HEK293 (cell line): ENCODE measurements at regions not wholly inside any gene's neighbourhood (a gene's known extent, or its start where the extent isn't known, plus 50 kb on each side); places are given as distances from the start of the nearest gene placed in this dataset.

Experiments
- ATF2 ChIP-seq: fragments of 450-650 bp; formaldehyde crosslinking; IDR thresholded peaks from 2 replicates; pipeline ENCODE4 v1.5.1; 2016; ENCODE audit warnings: missing biosample characterization, missing genetic modification characterization, low read depth
- GLIS1 ChIP-seq: fragments of 450-650 bp; formaldehyde crosslinking; IDR thresholded peaks from 2 replicates; pipeline ENCODE4 v1.5.1; 2016; ENCODE audit warnings: missing biosample characterization, missing genetic modification characterization
- INSM2 ChIP-seq: fragments of 450-650 bp; formaldehyde crosslinking; IDR thresholded peaks from 2 replicates; pipeline ENCODE4 v1.5.1; 2016; ENCODE audit warnings: missing biosample characterization, missing genetic modification characterization
- KLF1 ChIP-seq: fragments of 450-650 bp; formaldehyde crosslinking; IDR thresholded peaks from 2 replicates; pipeline ENCODE4 v1.5.1; 2016; ENCODE audit warnings: missing biosample characterization, missing genetic modification characterization
- REST ChIP-seq: fragments of 450-650 bp; formaldehyde crosslinking; IDR thresholded peaks from 2 replicates; pipeline ENCODE4 v1.5.1; 2016; ENCODE audit warnings: missing biosample characterization, missing genetic modification characterization
- SP2 ChIP-seq: fragments of 450-650 bp; formaldehyde crosslinking; IDR thresholded peaks from 2 replicates; pipeline ENCODE4 v1.5.1; 2016; ENCODE audit warnings: missing biosample characterization, missing genetic modification characterization
- ZNF24 ChIP-seq: fragments of 450-650 bp; formaldehyde crosslinking; IDR thresholded peaks from 2 replicates; pipeline ENCODE4 v1.5.1; 2016; ENCODE audit warnings: missing biosample characterization, missing genetic modification characterization
- ZNF423 ChIP-seq: fragments of 450-650 bp; formaldehyde crosslinking; IDR thresholded peaks from 2 replicates; pipeline ENCODE4 v1.5.1; 2016; ENCODE audit warnings: missing biosample characterization, missing genetic modification characterization
- ZNF792 ChIP-seq: fragments of 450-650 bp; formaldehyde crosslinking; IDR thresholded peaks from 2 replicates; pipeline ENCODE4 v1.5.1; 2016; ENCODE audit warnings: missing biosample characterization, missing genetic modification characterization
- ZXDB ChIP-seq: fragments of 450-650 bp; formaldehyde crosslinking; IDR thresholded peaks from 2 replicates; pipeline ENCODE4 v1.5.1; 2016; ENCODE audit warnings: missing biosample characterization, missing genetic modification characterization
- TF ChIP-seq, protein P1 (sequence below): fragments of 450-650 bp; formaldehyde crosslinking; IDR thresholded peaks from 2 replicates; pipeline ENCODE4 v1.5.1; 2016; ENCODE audit warnings: missing biosample characterization, missing genetic modification characterization
- TF ChIP-seq, protein P2 (sequence below): fragments of 450-650 bp; formaldehyde crosslinking; IDR thresholded peaks from 2 replicates; pipeline ENCODE4 v1.5.1; 2016; ENCODE audit warnings: missing biosample characterization, missing genetic modification characterization
- TF ChIP-seq, protein P3 (sequence below): fragments of 450-650 bp; IDR thresholded peaks from 2 replicates; pipeline ENCODE4 v1.5.1; 2018; ENCODE audit warnings: missing biosample characterization, missing genetic modification characterization

GRCh38 chrX:49748211-49748956, 52.6 kb upstream of the PAGE1 start:
- TF ChIP-seq GLIS1 (tag by site-specific recombination) = no peak
- TF ChIP-seq, protein P1, sequence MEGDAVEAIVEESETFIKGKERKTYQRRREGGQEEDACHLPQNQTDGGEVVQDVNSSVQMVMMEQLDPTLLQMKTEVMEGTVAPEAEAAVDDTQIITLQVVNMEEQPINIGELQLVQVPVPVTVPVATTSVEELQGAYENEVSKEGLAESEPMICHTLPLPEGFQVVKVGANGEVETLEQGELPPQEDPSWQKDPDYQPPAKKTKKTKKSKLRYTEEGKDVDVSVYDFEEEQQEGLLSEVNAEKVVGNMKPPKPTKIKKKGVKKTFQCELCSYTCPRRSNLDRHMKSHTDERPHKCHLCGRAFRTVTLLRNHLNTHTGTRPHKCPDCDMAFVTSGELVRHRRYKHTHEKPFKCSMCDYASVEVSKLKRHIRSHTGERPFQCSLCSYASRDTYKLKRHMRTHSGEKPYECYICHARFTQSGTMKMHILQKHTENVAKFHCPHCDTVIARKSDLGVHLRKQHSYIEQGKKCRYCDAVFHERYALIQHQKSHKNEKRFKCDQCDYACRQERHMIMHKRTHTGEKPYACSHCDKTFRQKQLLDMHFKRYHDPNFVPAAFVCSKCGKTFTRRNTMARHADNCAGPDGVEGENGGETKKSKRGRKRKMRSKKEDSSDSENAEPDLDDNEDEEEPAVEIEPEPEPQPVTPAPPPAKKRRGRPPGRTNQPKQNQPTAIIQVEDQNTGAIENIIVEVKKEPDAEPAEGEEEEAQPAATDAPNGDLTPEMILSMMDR (tag by site-specific recombination) = no peak
- no peak for TF ChIP-seq ZNF792 (tag by site-specific recombination)
- TF ChIP-seq ZNF24 = no peak
- no peak for TF ChIP-seq INSM2 (tag by site-specific recombination)
- no peak for TF ChIP-seq ATF2 (tag by site-specific recombination)
- TF ChIP-seq REST = no peak
- TF ChIP-seq KLF1 = no peak
- TF ChIP-seq, protein P2, sequence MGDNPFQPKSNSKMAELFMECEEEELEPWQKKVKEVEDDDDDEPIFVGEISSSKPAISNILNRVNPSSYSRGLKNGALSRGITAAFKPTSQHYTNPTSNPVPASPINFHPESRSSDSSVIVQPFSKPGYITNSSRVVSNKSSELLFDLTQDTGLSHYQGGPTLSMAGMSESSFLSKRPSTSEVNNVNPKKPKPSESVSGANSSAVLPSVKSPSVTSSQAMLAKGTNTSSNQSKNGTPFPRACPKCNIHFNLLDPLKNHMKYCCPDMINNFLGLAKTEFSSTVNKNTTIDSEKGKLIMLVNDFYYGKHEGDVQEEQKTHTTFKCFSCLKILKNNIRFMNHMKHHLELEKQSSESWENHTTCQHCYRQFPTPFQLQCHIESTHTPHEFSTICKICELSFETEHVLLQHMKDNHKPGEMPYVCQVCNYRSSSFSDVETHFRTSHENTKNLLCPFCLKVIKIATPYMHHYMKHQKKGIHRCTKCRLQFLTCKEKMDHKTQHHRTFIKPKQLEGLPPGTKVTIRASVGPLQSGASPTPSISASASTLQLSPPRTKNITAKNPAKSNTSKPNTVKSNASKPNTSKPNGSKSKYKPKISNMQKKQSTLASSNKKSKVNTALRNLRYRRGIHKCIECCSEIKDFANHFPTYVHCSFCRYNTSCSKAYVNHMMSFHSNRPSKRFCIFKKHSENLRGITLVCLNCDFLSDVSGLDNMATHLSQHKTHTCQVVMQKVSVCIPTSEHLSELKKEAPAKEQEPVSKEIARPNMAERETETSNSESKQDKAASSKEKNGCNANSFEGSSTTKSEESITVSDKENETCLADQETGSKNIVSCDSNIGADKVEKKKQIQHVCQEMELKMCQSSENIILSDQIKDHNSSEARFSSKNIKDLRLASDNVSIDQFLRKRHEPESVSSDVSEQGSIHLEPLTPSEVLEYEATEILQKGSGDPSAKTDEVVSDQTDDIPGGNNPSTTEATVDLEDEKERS = no peak
- TF ChIP-seq, protein P3, sequence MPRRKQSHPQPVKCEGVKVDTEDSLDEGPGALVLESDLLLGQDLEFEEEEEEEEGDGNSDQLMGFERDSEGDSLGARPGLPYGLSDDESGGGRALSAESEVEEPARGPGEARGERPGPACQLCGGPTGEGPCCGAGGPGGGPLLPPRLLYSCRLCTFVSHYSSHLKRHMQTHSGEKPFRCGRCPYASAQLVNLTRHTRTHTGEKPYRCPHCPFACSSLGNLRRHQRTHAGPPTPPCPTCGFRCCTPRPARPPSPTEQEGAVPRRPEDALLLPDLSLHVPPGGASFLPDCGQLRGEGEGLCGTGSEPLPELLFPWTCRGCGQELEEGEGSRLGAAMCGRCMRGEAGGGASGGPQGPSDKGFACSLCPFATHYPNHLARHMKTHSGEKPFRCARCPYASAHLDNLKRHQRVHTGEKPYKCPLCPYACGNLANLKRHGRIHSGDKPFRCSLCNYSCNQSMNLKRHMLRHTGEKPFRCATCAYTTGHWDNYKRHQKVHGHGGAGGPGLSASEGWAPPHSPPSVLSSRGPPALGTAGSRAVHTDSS (tag by site-specific recombination) = no peak
- TF ChIP-seq ZNF423 (tag by site-specific recombination) = no peak
- TF ChIP-seq SP2 (tag by site-specific recombination) = no peak
- no peak for TF ChIP-seq ZXDB (tag by site-specific recombination)
